Tibial nerve (tissue), 3 donors: ENCODE measurements at regions not wholly inside any gene's neighbourhood (a gene's known extent, or its start where the extent isn't known, plus 50 kb on each side); places are given as distances from the start of the nearest gene placed in this dataset.

ENCODE experiments used
- CTCF ChIP-seq, 5 experiments: fragments of 200-600 bp in 3 of 5; fragments of 450-650 bp in 2 of 5; sonication (generic) in 3 of 5; IDR thresholded peaks; one replicate each; pipeline ENCODE4 v1.5.1; 2016 to 2019; ENCODE audit warnings: antibody characterized with exemption in 5 of 5, mild to moderate bottlenecking in 3 of 5, moderate library complexity in 2 of 5
- POLR2A ChIP-seq, 2 donors: fragments of 450-650 bp; IDR thresholded peaks; one replicate each; pipeline ENCODE4 v1.6.1; 2017; ENCODE audit warnings: antibody characterized with exemption in 2 of 2, mild to moderate bottlenecking in 2 of 2, moderate library complexity in 2 of 2

GRCh38 chr18:24703316-24703715 lies 242.9 kb downstream of the HRH4 start:
- TF ChIP-seq CTCF (IDR thresholded peaks at IDR 0.05): no peak
- no peak for TF ChIP-seq POLR2A (IDR thresholded peaks at IDR 0.05)
